ENCODE measurements at regions not wholly inside any gene's neighbourhood (a gene's known extent, or its start where the extent isn't known, plus 50 kb on each side); places are given as distances from the start of the nearest gene placed in this dataset.

DNA sequence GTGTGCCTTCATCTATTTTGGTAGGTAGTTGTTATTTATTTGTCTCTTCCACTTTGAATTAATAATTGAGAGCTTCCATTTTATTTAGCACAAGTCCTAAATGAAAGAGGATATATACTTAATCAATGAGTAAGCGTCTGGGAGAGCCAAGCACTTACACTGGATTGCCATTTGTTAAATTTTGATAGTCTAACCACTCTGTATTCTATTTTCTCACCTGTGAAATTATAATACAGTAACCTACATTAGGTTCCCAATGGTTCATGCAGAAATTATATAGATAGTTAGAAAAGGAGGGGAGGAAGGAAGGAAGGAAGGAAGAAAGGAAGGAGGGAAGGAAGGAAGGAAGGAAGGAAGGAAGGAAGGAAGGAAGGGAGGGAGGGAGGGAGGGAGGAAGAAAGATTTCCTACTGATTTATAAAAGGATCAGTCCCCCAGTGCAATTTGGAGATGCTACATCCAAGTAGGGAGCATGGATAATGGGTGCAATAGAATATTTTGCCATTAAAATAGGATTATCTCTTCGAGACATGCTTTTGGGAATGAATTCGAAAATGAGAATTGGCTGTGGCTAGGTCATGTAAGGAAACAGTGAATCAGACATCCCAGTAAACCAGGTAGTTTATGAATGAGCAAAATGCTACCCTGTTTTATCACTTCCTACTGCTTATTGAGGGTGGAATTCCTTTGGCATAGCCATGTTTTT is 239.8 kb downstream of the PCDH7 start:
- no peak for TF ChIP-seq POLR2A (IDR thresholded peaks at IDR 0.05; ENCODE audit: control extremely low read depth in 1 of 2, low read depth in 2 of 2, low read length in 2 of 2)
- TF ChIP-seq YY1 (IDR thresholded peaks at IDR 0.05; ENCODE audit: low read depth, low read length): no peak
- TF ChIP-seq SP2 (IDR thresholded peaks at IDR 0.05; ENCODE audit: low read length): no peak
- no peak for TF ChIP-seq RFX5 (IDR thresholded peaks at IDR 0.05; ENCODE audit: borderline replicate concordance, low read depth, low read length)
- TF ChIP-seq EGR1 (IDR thresholded peaks at IDR 0.05; ENCODE audit: borderline replicate concordance, low read depth, low read length): no peak
- TF ChIP-seq, protein P1, sequence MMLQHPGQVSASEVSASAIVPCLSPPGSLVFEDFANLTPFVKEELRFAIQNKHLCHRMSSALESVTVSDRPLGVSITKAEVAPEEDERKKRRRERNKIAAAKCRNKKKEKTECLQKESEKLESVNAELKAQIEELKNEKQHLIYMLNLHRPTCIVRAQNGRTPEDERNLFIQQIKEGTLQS (IDR thresholded peaks at IDR 0.05; ENCODE audit: insufficient read depth, low read depth, low read length): no peak
- TF ChIP-seq, protein P2, sequence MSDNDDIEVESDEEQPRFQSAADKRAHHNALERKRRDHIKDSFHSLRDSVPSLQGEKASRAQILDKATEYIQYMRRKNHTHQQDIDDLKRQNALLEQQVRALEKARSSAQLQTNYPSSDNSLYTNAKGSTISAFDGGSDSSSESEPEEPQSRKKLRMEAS (IDR thresholded peaks at IDR 0.05): no peak
